Activated CD4-positive, alpha-beta T cell treated with anti-CD3 and anti-CD28 coated beads, Interleukin-2, amount 50 U/mL, for 4 hours (primary cell): ENCODE measurements at regions not wholly inside any gene's neighbourhood (a gene's known extent, or its start where the extent isn't known, plus 50 kb on each side); places are given as distances from the start of the nearest gene placed in this dataset.

Experiments
- DNase-seq, 2 experiments: peaks; one replicate each; pipeline ENCODE4 v3.0.0-alpha.2; 2020

DNA sequence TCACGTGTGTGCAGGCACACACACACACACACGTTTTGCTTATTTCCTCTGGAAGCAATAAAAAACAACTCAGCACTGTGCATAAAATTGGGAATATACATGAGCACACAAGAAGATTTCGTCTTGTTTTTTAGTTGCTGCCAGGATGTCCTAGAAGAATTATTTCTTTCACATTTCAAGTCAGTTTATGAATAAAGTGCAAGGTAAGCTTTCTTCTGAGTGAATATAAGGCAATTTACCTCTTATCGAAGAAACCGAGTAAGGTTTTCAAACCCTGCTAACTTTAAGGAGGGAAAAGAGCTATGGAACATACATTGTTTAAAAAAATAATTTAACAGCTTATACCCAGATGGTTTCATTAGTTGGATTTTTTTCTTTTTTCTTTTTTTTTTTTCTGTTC is 855.4 kb upstream of the NR2F2 start:
- DNase-seq = no peak

DNA sequence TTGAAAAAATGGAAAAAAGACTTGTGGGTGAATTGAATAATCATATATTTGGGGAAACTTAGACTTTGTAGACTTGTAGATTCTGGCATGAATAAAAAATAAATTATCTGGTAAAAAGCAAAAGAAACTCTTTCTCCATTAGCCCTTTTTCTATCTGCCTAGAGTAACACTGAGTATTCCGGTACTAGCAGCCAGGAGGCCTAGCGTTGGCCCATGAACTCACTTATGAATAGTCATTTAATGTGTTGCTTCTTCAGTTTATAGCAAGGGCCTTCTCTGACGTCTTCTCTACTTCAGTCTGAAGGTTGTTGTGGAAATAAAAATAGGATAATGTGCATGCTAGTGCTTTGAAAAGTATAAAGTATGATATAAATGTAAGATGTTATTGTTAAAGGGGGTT is 851.2 kb upstream of the NR2F2 start:
- no peak for DNase-seq

DNA sequence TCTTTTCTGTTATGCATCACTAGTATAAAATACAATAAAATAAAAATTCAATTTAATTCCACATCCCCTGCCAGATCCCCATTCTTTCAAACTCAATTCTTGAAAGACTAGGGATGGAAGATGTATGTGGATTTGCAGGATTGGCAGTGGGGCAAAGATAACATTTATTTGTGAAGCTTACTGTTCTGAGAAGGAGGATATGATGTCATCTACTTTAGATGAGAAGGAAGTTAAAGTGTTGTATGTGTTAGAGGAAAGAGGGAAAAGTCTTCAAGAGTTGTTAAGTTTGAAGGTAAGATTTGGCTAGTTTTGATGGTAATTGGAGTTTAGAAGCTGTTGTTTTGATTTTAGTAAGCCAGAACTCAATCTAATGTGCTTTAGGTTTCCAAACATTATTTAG is 845.1 kb upstream of the NR2F2 start:
- no peak for DNase-seq

DNA sequence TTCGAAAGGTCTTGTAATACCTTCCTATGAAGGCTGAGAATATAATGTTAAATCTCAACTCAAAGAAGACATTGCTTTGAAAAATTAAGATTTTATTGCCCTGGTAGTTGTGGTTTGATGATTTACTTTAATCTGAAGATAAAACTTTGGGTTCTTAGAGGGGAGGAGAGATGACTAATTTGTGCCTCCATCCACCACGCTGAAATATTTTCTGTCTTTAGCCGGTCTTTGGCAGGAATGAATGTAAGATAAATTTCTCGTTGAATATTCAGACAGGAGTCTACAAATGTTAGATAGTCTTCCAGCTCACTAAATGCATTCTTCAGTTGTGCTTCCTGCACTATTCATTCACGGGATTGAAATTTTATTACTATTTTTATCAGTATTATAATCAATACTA is 844.3 kb upstream of the NR2F2 start:
- no peak for DNase-seq

DNA sequence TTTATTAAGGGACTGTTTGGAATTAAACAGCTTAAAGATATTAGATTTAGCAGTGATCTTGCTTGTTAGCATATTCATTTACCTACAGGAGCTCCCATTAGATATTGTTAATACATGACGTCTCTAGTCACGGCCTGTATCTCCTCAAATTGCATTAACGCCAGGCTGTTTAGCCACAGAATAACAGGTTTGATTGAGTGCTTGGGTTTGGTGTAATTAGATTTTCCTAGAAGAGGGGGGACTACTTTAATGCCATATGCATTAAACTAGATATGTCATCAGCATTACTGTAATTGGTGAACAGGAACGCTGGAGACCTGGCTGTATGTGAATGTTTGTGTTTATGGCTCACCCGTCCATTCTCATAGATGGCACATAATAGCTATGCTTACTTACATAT is 841.4 kb upstream of the NR2F2 start:
- DNase-seq = no peak

DNA sequence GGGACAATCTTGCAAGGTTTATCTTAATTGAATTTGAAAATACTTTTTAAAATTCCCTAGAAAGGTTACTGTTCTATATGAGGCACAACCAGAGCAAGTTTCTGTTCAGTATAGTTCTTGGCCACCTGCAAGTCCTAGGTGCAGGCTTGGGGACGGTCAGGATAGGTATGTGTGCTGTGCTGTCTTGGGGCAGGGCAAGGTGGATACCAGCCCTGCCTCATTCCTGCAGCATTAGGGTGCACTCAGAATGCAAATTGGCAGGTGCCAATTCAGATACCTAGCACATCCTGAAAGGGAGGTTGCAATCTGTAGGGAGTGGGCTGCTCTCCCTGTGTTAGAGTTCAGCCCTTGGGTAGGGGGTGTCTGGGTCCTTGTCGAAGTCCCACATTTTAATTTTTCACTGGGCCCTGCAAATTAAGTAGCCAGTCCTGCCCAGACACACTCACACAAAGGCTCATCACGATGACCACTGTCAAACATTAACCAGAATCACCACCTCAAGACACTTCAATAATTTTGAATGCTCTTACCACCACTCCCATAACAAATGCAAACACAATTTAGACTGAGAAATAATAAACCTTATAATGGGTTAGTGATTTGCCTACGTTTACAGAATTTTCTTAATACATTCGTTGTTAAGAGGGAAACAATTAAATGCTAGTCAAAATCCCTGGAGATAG is 838.0 kb upstream of the NR2F2 start:
- DNase-seq = no peak

DNA sequence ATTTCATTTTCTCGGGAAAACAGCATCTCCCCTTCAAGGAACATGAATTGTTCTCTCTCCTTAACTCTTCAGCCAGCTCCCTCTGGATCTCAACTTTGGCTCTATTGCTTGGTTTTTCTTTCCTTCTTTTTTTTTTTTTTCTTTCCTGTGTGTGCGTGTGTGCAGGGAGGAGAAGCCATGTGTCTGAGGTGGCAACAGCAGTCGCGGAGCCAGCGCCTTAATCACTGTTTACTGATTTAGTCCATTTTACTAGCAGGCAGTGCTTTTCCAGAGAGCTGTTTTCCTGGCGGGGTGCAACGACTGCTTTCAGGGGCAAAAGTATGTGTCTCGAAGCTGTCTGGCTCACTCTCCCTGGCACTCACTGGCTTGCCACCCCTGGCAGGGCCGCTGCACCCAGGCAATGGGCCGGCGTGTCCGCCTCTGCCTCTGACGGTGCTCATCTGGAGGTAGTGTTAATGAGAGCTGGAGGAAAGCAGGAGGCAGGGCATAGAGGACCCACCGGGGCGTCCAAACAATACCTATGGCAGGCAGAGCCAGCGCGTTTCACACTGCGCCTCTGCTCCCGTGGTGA is 835.4 kb upstream of the NR2F2 start:
- DNase-seq = no peak

DNA sequence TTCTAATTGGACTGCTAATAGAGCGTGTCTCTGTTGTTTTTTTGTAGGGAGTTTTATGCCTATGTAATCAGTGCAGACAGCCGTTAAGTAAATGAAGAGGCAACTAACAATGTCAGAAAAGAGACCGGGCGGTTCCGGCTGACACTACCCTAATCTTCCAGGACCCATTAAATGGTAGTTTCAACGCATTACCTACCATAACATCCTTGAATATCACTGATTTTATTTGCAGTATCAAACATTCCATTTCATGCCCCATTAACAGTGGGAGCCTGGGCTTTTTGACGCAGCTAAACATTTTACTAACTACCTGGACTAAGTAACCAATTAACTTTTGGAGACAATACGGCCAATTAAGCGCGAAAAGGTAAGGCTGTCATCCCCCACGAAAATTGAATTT is 832.9 kb upstream of the NR2F2 start:
- DNase-seq = no peak

DNA sequence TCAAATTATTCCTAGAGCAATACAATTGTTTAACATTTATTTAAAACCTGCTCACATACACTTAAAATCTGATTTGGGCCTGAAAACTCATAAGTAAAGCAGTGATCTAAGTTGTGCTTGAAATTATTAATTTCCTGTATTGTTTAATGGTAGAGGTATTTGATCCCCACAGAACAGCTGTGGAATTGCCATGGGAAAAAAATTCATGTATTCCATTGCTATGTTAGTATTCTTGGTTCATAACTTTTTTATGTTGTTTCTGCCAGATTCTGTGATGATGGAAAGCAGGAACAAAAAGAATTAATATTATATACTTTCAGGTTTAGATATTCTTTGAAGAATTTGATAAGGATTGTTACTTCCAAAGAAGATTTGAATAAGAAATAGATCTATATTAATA is 831.5 kb upstream of the NR2F2 start:
- DNase-seq = no peak

DNA sequence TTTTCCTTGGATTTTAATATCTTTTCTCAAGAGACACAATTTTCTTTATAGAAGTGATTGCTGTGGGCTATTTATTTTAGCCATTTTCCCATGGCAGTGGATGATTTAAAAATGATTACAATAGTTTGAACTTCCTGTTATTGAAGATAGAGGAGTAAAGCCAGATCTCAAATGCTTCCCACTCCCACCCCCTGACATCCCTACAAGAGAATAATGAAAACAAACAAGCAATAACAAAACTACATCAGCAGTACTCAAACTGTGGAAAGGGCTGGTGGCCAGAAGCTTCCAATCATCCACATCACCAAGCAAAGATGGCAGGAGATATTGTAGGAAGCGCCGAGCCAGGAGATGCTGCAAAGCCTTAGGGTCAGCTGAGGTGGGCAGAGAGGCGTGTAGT is 831.1 kb upstream of the NR2F2 start:
- no peak for DNase-seq

DNA sequence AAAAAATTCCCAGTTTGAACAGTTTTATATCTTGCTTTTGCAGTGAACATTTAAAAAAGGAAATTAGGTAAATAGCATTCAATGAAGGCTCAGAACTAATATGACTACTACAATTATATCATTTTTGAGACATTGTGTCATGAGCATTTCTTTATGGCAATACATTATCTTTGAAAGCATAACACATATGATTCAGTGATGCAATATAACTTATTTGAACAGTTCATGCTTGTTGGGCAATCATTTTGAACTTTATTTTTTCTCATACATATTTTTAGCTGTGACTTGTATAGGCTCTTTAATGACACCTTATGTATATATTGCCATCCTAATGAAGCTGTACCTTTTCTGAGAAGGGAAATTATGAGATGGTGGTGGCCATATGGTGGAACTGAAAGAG is 828.6 kb upstream of the NR2F2 start:
- no peak for DNase-seq

DNA sequence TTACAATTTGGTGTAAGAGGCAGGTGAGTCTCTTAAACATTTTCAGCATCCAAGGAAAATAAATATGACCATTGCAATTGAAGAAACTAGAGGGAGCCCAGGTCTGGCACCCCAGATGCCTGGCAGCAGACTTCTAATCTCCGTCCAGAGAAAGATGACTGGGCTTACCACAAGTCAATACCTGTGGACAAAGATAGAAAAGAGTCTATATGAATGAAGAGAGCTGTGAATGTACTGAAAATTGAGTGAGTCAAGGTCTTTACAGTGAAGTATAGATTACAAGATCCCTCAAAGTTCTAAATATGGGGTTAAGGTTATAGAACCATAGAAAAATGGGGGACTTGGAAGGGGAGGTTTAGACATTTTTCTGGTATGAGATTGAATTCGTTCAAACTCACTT is 827.4 kb upstream of the NR2F2 start:
- DNase-seq = no peak

DNA sequence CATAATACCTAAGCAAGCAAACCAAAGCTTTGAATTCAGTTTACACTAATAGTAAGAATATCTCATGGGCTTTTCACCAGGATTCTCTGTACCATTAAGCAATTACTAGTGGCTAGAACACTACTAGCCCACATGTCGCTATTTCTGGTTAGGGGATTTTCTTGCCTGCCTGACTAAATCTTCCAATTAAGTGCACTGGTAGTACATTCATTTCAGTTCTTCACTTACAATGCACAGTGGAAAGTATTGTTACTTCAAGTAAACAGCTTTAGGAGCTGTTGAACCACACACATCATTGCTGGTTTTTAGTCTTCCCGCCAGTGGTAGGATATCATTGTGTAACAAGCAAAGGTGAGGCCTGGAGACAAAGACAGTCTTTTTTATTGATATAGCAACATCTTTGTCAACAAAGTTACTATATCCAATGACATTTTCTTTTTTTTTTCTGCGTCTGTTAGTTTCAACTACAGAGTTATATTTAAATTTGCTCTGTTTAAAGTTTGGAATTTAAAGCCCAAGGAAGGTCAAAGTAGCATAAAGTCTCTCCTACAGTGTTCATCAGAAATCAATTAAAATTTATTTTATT is 826.8 kb upstream of the NR2F2 start:
- DNase-seq = no peak

DNA sequence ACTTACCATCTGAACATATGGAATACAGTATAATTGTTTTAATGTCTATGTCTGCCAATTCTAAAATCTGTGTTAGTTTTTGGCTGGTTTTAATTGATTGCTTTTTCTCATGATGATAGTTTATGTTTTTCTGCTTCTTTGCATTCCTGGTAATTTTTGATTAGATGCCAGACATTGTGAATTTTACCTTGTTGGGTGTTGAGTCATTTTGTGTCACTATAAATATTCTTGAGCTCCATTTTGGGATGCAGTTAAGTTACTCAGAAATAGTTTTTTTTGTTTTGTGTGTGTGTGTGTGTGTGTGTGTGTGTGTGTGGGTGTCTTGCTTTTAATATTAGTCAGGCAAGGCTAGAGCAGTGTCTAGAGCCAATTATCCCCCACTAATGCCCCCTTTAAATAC is 818.8 kb upstream of the NR2F2 start:
- no peak for DNase-seq

DNA sequence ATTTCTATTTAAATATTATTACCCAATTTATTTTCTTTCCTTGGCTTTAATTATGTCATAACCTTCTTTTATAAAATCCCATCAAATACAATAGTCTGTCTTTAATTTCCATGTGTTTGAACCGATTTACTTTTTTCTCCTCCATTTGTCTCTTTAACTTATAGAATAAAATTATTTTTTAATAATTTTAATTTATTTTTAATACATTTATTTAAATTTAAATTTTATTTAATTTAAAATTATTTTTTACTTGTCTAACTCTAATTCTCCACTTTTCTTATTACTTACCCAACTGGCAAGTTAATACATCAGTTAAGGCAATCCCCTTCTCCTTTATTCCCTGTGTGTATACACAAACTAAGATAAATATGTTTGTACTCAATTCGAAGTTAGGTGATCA is 817.6 kb upstream of the NR2F2 start:
- no peak for DNase-seq

DNA sequence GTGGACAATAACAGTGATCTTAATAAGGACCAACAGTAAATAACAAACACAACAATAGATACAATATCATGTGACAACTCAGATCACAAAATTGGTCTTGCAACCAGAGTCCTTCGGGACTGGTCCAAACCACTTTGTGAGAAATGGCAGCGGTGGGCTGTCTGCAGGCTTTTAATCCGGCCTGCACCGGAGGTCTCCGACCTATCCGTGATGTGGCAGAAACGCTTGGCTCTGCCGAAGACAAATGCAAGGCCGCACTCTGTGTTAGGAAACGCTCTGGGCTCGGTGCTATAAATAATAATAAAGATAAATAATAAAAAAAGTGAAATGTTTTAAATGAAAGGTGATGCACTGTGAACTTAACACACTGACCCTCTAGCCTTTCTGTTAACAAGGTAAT is 810.6 kb upstream of the NR2F2 start:
- no peak for DNase-seq

DNA sequence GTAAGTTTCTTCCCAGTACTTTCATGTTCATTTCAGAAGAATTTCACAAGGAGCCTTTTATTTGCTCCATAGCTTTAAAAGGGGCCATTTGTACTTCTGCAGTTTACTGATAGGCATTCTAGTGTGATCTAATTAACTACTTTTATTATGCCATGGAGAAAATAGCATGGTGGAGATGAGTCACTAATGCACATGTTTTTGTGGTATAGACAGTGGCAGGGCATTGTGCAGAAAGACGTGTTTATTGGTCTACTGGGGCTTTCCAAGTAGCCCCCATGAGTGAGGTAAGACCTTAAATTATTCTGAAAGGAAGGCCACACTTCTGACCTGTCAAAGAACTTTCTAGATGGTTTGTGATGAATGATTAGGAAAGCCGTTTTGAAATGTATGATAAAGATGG is 810.0 kb upstream of the NR2F2 start:
- DNase-seq = no peak

DNA sequence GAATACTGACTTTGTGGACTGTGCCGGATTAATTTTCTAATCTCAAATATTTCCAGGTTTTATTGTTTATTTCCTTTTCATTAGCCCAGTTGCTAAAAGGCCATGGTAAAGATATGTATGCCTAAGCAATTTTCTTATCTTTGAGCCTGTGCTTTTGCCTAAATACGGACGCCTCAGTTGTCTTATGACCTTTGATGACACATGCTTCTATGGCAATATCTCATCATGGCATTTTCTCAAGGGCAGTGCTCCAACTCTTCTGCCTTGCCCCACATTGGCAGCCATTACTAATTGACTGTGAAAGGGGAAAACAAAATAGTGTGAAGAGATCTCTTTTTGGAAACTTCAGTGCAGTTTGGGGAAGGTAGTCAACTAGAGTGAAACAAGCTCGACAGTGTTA is 809.6 kb upstream of the NR2F2 start:
- DNase-seq = no peak

DNA sequence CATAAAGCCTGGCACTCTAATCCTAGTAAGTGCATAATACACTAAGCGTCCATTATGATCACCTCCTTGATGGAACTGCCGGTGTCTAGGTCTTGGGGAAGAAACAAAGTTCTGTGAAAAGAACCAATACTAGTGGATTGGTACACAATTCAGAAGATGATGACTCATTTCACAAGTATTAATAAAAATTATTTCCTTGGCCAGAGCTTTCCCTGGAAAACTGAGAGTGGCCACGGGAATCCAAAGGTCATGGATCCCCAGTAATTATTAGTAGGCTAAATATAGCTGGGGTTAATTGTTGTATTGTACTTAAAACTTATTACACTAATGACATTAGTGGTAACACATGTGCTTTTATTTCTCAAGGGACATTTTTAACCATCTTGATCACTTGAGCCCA is 808.0 kb upstream of the NR2F2 start:
- no peak for DNase-seq

DNA sequence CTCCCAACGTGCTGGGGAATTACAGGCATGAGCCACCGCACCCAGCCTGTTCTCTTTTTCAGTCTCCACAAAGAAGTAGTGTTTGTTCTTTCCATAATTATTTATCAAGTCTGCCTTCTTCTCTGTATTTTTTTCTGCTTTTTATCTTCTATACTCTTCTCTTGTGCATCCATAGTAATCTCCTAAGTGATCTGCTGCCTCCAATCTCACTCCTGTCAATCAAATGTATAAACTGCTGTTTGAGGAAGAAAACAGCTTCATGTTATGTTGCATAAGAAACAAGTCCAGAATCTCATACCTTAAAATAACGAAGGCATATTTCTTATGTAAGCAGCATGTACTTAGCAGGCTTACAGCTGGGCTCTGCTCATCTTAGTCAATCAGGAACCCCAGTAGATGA is 801.6 kb upstream of the NR2F2 start:
- no peak for DNase-seq

DNA sequence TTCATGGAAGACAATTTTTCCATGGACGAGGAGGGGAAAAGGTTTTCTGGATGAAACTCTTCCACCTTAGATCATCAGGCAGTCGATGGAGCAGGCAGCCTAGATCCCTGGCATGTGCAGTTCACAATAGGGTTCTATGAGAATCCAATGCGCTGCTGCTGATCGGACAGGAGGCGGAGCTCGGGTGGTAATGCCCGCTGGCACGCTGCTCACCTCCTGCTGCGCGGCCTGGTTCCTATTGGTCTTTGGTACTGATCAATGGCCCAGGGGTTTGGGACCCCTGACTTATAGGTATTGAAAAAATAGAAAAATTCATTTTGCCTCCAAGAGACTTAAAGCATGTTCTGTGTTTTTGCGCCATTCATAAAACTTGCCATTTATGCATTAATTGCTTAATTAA is 793.9 kb upstream of the NR2F2 start:
- DNase-seq = no peak

DNA sequence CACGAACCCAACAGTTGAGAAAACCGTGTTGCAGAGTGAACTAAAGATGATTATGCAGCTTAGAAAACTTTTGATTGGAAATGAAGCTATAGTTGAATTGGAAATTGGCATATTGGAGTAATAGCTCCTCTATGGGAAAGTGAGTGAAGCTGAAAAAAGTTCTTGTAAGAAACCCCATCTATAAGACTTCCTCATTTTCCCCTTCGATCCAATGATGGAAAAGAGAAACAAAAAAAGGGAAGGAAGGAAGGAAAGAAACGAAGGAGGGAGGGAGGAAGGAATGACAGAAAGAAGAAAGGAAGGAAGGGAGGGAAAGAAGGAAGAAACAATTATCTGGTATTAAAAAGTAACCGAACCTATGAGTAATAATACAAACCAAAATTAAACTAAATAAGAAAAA is 791.8 kb upstream of the NR2F2 start:
- no peak for DNase-seq

DNA sequence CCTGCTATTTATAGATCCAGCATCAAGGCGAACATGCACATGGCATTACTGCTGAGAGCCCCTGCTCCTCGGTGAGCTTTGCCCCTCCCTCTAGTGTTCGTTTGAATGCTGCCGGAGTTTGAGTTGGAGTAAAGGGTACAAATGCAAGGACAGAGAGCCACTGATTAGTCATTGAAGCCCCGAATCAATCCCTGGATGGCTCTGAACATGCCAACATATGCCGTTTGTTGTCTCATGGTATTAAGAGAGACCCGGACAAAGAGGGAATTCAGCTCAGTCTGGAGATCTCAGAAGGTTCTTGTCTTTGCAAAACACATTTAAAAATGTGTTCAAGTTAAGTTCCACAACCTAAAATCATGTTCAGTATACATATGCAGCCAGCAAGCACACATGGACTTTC is 789.2 kb upstream of the NR2F2 start:
- DNase-seq = no peak

DNA sequence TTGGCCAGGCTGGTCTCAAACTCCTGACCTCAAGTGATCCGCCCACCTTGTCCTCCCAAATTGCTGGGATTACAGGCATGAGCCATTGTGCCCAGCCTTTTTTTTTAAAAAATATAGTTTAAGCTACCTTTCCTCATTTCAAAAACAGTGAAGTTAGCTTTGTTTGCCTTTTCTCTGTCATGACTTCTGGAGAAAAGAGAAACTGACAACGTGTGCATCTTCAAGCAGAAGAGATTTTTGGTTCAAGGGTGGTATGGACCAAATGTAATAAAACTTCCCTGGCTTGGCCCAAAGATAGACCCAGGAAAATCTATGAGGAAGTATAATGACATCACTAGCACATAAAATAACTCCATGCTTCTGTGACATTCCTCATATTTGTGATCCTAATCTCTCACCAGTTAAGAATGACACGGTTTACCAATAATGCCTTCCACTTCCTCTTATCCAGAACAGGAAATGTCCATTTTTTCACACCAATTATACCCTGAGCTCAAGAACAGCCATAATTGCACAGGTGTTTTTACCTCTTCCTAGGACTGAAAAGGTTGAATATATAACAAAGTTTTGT is 781.2 kb upstream of the NR2F2 start:
- DNase-seq = no peak

DNA sequence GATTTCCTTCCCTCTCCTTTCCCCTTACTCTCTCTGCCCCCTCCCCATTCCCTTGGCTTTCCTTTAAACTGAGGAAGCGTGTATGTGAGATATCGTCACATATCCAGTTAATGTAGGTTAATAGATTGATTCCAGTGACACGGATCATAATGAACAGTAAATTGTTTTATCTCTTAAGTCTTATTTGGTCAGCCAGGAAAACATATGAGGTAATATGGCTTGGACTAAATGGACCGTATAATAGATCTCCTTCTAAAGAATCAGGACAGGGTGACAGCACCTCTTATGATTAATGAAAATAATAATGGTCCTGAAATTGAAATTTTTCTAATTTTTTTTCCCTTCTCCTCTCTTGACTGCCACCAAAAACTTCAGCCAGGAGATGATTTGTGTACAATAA is 779.8 kb upstream of the NR2F2 start:
- DNase-seq = no peak
